Body of pancreas (tissue), 4 donors: ENCODE measurements at regions not wholly inside any gene's neighbourhood (a gene's known extent, or its start where the extent isn't known, plus 50 kb on each side); places are given as distances from the start of the nearest gene placed in this dataset.

ENCODE experiments used
- CTCF ChIP-seq, 7 experiments: fragments of 450-650 bp in 4 of 7; fragments of 200-600 bp in 3 of 7; sonication (generic) in 3 of 7; IDR thresholded peaks; one replicate each; pipeline ENCODE4 v1.5.1; 2016 to 2019; ENCODE audit warnings: antibody characterized with exemption in 7 of 7
- POLR2A ChIP-seq, 3 donors: fragments of 450-650 bp; IDR thresholded peaks; one replicate each; pipeline ENCODE4 v1.6.1; 2016; ENCODE audit warnings: antibody characterized with exemption in 3 of 3, mild to moderate bottlenecking in 2 of 3

- TF ChIP-seq CTCF (IDR thresholded peaks at IDR 0.05) (no peak), POLR2A (IDR thresholded peaks at IDR 0.05) (no peak)
Measured at GRCh38 chr20:54714817-54715216, 239.4 kb downstream of the DOK5 start.
